ENCODE measurements at regions not wholly inside any gene's neighbourhood (a gene's known extent, or its start where the extent isn't known, plus 50 kb on each side); places are given as distances from the start of the nearest gene placed in this dataset.
"Not testable (repeated sequence)": the region's sequence is repeated elsewhere in the genome, so short reads cannot be mapped to it uniquely, and the experiment has no call there.

DNA sequence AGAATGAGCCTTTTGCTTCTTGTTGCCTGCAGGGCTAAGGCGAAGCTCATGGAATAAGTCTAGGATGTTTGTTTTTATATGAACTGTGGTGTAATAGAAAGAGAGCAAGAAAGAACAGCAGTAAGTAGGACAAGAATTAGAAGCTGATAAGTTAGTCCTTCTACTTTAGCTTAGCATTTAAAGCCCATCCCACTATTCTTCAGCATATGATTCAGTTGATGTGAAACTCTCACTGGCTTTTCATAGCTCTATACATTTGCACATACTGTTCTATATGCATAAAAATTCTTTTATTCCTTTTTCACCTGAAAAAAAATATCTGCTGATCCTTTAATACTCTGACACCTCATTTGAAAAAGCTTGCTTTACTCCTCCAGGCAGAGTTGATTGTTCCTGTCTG lies 712.0 kb downstream of the USP25 start:
- Histone ChIP-seq H3K4me3 (no peak overlapping the region), H3K4me1 (ENCODE audit: low read depth) (no peaks in the 10 kb centered on the region), H3K9me3 (no peaks in the 10 kb centered on the region), H3K36me3 (ENCODE audit: low read depth) (no peaks in the 10 kb centered on the region)
- ATAC-seq, result no peak
- intact Hi-C loops (cut with DNase I, micrococcal nuclease), result no loop called here
- TF ChIP-seq, protein P1, sequence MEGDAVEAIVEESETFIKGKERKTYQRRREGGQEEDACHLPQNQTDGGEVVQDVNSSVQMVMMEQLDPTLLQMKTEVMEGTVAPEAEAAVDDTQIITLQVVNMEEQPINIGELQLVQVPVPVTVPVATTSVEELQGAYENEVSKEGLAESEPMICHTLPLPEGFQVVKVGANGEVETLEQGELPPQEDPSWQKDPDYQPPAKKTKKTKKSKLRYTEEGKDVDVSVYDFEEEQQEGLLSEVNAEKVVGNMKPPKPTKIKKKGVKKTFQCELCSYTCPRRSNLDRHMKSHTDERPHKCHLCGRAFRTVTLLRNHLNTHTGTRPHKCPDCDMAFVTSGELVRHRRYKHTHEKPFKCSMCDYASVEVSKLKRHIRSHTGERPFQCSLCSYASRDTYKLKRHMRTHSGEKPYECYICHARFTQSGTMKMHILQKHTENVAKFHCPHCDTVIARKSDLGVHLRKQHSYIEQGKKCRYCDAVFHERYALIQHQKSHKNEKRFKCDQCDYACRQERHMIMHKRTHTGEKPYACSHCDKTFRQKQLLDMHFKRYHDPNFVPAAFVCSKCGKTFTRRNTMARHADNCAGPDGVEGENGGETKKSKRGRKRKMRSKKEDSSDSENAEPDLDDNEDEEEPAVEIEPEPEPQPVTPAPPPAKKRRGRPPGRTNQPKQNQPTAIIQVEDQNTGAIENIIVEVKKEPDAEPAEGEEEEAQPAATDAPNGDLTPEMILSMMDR (IDR thresholded peaks at IDR 0.05), result no peak
- no peak for DNase-seq

DNA sequence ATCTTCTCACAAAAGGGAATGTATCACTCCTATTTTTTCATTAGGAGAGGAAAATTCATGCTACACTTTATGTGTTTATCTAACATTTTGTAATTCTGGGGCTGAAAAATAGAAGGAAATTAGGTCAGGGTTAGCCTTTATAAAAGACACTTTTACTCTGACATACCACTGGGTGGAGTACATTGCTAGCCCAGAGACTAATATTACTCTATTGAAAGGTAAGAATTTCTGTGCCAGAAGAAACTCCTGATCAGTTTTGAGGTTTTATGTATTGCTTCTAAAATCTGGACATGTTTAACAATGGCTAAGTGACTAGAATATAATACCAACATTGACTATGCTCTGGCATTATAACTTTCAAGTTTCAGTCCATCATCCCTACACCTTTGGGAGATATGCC lies 724.6 kb downstream of the USP25 start:
- no peak overlapping the region for H3K4me3 ChIP-seq
- TF ChIP-seq, protein P1 (IDR thresholded peaks at IDR 0.05), result no peak
- no peaks in the 10 kb centered on the region for H3K4me1 ChIP-seq (ENCODE audit: low read depth)
- DNase-seq, result no peak
- no peaks in the 10 kb centered on the region for H3K9me3 ChIP-seq
- H3K36me3 ChIP-seq (ENCODE audit: low read depth), result no peaks in the 10 kb centered on the region
- ATAC-seq, result no peak
- intact Hi-C loops (cut with DNase I, micrococcal nuclease), result no loop called here

DNA sequence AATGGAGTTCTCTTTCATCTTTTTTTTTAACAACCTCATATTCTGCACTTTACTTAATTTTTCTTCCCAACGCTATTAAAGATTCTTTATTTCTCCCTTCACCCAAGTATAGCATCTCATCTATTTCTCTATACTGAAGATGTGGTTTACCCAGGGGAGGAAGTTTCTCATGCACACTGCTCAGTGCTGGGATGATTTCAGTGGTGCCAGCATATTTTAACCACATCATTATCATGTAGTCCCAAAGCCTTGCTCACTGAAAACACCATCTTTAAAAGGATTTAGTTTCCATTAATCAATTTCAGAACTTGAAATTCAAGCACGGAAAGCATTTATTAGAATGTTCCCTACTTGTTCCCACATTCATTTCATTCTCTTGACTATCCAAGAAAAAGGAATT lies 725.7 kb downstream of the USP25 start:
- no peak overlapping the region for H3K4me3 ChIP-seq
- TF ChIP-seq, protein P1 (IDR thresholded peaks at IDR 0.05), result no peak
- H3K9me3 ChIP-seq, result no peaks in the 10 kb centered on the region
- no peaks in the 10 kb centered on the region for H3K36me3 ChIP-seq (ENCODE audit: low read depth)
- ATAC-seq (no peak), DNase-seq (no peak)
- H3K4me1 ChIP-seq (ENCODE audit: low read depth), result no peaks in the 10 kb centered on the region
- intact Hi-C loops (cut with DNase I, micrococcal nuclease), result no loop called here

GRCh38 chr21:16455978-16456377 lies 726.2 kb downstream of the USP25 start:
- no peaks in the 10 kb centered on the region for H3K9me3 ChIP-seq
- intact Hi-C loops (cut with DNase I, micrococcal nuclease), result no loop called here
- ATAC-seq (no peak), DNase-seq (no peak)
- H3K4me1 ChIP-seq (ENCODE audit: low read depth), result no peaks in the 10 kb centered on the region
- TF ChIP-seq, protein P1 (IDR thresholded peaks at IDR 0.05), result no peak
- no peak overlapping the region for H3K4me3 ChIP-seq
- H3K36me3 ChIP-seq (ENCODE audit: low read depth), result no peaks in the 10 kb centered on the region

- Histone ChIP-seq H3K36me3 (ENCODE audit: low read depth) (no peaks in the 10 kb centered on the region), H3K4me3 (no peak overlapping the region), H3K4me1 (ENCODE audit: low read depth) (no peaks in the 10 kb centered on the region), H3K9me3 (no peaks in the 10 kb centered on the region)
- intact Hi-C loops (cut with DNase I, micrococcal nuclease), result no loop called here
- DNase-seq (no peak), ATAC-seq (no peak)
- TF ChIP-seq, protein P1 (IDR thresholded peaks at IDR 0.05), result no peak
These were observed 727.7 kb downstream of the USP25 start for GRCh38 chr21:16457498-16457897.

GRCh38 chr21:16460936-16461335 lies 731.2 kb downstream of the USP25 start:
- intact Hi-C loops (cut with DNase I, micrococcal nuclease), result no loop called here

DNA sequence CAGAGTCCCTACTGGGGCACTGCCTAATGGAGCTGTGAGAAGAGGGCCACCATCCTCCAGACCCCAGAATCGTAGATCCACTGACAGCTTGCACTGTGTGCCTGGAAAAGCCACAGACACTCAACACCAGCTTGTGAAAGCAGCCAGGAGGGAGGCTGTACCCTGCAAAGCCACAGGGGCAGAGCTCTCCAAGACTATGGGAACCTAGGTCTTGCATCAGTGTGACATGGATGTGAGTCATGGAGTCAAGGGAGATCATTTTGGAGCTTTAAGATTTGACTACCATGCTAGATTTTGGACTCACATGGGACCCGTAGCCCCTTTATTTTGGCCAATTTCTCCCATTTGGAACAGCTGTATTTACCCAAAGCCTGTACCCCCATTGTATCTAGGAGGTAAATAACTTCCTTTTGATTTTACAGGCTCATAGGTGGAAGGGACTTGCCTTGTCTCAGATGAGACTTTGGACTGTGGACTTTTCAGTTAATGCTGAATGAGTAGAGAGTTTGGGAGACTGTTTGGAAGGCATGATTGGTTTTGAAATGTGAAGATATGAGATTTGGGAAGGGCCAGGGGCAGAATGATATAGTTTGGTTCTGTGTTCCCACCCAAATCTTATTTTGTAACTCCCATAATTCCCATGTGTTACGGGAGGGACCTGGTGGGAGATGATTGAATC lies 734.6 kb downstream of the USP25 start:
- H3K36me3 ChIP-seq (ENCODE audit: low read depth); ATAC-seq; H3K9me3 ChIP-seq; intact Hi-C loops (cut with DNase I, micrococcal nuclease); H3K4me3 ChIP-seq; H3K4me1 ChIP-seq (ENCODE audit: low read depth); DNase-seq: not testable (repeated sequence)

More at GRCh38 chr21:16460936-16461335, 731.2 kb downstream of the USP25 start:
- ATAC-seq (no peak), DNase-seq (no peak)
- TF ChIP-seq, protein P1 (IDR thresholded peaks at IDR 0.05), result no peak
- H3K4me3 ChIP-seq, result no peak overlapping the region
- H3K36me3 ChIP-seq (ENCODE audit: low read depth), result no peaks in the 10 kb centered on the region
- no peaks in the 10 kb centered on the region for H3K9me3 ChIP-seq
- H3K4me1 ChIP-seq (ENCODE audit: low read depth), result no peaks in the 10 kb centered on the region

Data from mucosa of descending colon (tissue), 3 donors.